ENCODE measurements at regions not wholly inside any gene's neighbourhood (a gene's known extent, or its start where the extent isn't known, plus 50 kb on each side); places are given as distances from the start of the nearest gene placed in this dataset.

GRCh38 chrX:771536-771935, 140.9 kb downstream of the SHOX start:
- no peak for TF ChIP-seq CTCF (conservative IDR thresholded peaks at IDR 0.05; ENCODE audit: low read length)
- H3K4me3 ChIP-seq (ENCODE audit: low read length), result no peak overlapping the region
- no peak for DNase-seq (ENCODE audit: low read depth)

GRCh38 chrX:769796-770195, 139.2 kb downstream of the SHOX start:
- no peak overlapping the region for H3K4me3 ChIP-seq (ENCODE audit: low read length)
- TF ChIP-seq CTCF (conservative IDR thresholded peaks at IDR 0.05; ENCODE audit: low read length), result no peak
- DNase-seq (ENCODE audit: low read depth), result no peak

- H3K4me3 ChIP-seq (ENCODE audit: low read length), result no peak overlapping the region
- DNase-seq (ENCODE audit: low read depth), result no peak
- TF ChIP-seq CTCF (conservative IDR thresholded peaks at IDR 0.05; ENCODE audit: low read length), result no peak
These were observed 138.0 kb downstream of the SHOX start for GRCh38 chrX:768596-768995.

- no peak for DNase-seq (ENCODE audit: low read depth)
- no peak overlapping the region for H3K4me3 ChIP-seq (ENCODE audit: low read length)
- TF ChIP-seq CTCF (conservative IDR thresholded peaks at IDR 0.05; ENCODE audit: low read length), result no peak
These were observed 128.3 kb downstream of the SHOX start for GRCh38 chrX:758917-759316.

GRCh38 chrX:750812-751211, 120.2 kb downstream of the SHOX start:
- H3K4me3 ChIP-seq (ENCODE audit: low read length), result no peak overlapping the region
- TF ChIP-seq CTCF (conservative IDR thresholded peaks at IDR 0.05; ENCODE audit: low read length), result no peak
- no peak for DNase-seq (ENCODE audit: low read depth)

GRCh38 chrX:750263-750662, 119.7 kb downstream of the SHOX start:
- H3K4me3 ChIP-seq (ENCODE audit: low read length), result no peak overlapping the region
- TF ChIP-seq CTCF (conservative IDR thresholded peaks at IDR 0.05; ENCODE audit: low read length), result no peak
- no peak for DNase-seq (ENCODE audit: low read depth)

GRCh38 chrX:747176-747575, 116.6 kb downstream of the SHOX start:
- TF ChIP-seq CTCF (conservative IDR thresholded peaks at IDR 0.05; ENCODE audit: low read length), result no peak
- DNase-seq (ENCODE audit: low read depth), result no peak
- no peak overlapping the region for H3K4me3 ChIP-seq (ENCODE audit: low read length)
